ENCODE measurements at regions not wholly inside any gene's neighbourhood (a gene's known extent, or its start where the extent isn't known, plus 50 kb on each side); places are given as distances from the start of the nearest gene placed in this dataset.

- DNase-seq, result no peak
Measured at GRCh38 chr9:129231759-129232158, 53.7 kb upstream of the IER5L start.

GRCh38 chr9:129231022-129231739, 53.1 kb upstream of the IER5L start:
- DNase-seq, result no peak

GRCh38 chr9:129230302-129230701, 52.2 kb upstream of the IER5L start:
- DNase-seq, result no peak

Data from fibroblast of skin of scalp (primary cell).